ENCODE measurements at regions not wholly inside any gene's neighbourhood (a gene's known extent, or its start where the extent isn't known, plus 50 kb on each side); places are given as distances from the start of the nearest gene placed in this dataset.

GRCh38 chr11:93248602-93249001, 50.8 kb upstream of the SLC36A4 start:
- no peak overlapping the region for H3K4me3 ChIP-seq (replicated peaks in 1 of 2; ENCODE audit: low read depth in 2 of 2, low read length in 2 of 2)
- DNase-seq (ENCODE audit: low read depth in 2 of 2): peak; percentile 3 to 13
- TF ChIP-seq CTCF (IDR thresholded peaks at IDR 0.05; ENCODE audit: low read depth, low read length): peak; percentile 6

- H3K4me3 ChIP-seq (replicated peaks in 1 of 2; ENCODE audit: low read depth in 2 of 2, low read length in 2 of 2): no peak overlapping the region
- DNase-seq (ENCODE audit: low read depth in 2 of 2): no peak
- TF ChIP-seq CTCF (IDR thresholded peaks at IDR 0.05; ENCODE audit: low read depth, low read length): no peak
These were observed 51.8 kb upstream of the SLC36A4 start for GRCh38 chr11:93249459-93250220.

GRCh38 chr11:93250326-93250725, 52.5 kb upstream of the SLC36A4 start:
- no peak for DNase-seq (ENCODE audit: low read depth in 2 of 2)
- no peak for TF ChIP-seq CTCF (IDR thresholded peaks at IDR 0.05; ENCODE audit: low read depth, low read length)
- H3K4me3 ChIP-seq (replicated peaks in 1 of 2; ENCODE audit: low read depth in 2 of 2, low read length in 2 of 2): no peak overlapping the region

GRCh38 chr11:93251922-93252321, 54.1 kb upstream of the SLC36A4 start:
- no peak for DNase-seq (ENCODE audit: low read depth in 2 of 2)
- no peak for TF ChIP-seq CTCF (IDR thresholded peaks at IDR 0.05; ENCODE audit: low read depth, low read length)
- H3K4me3 ChIP-seq (replicated peaks in 1 of 2; ENCODE audit: low read depth in 2 of 2, low read length in 2 of 2): no peak overlapping the region

GRCh38 chr11:93253111-93253510, 55.3 kb upstream of the SLC36A4 start:
- DNase-seq (ENCODE audit: low read depth in 2 of 2): no peak
- H3K4me3 ChIP-seq (replicated peaks in 1 of 2; ENCODE audit: low read depth in 2 of 2, low read length in 2 of 2): no peak overlapping the region
- no peak for TF ChIP-seq CTCF (IDR thresholded peaks at IDR 0.05; ENCODE audit: low read depth, low read length)

GRCh38 chr11:93256623-93257022, 58.8 kb upstream of the SLC36A4 start:
- DNase-seq (ENCODE audit: low read depth in 2 of 2): no peak
- no peak overlapping the region for H3K4me3 ChIP-seq (replicated peaks in 1 of 2; ENCODE audit: low read depth in 2 of 2, low read length in 2 of 2)
- no peak for TF ChIP-seq CTCF (IDR thresholded peaks at IDR 0.05; ENCODE audit: low read depth, low read length)

- no peak overlapping the region for H3K4me3 ChIP-seq (replicated peaks in 1 of 2; ENCODE audit: low read depth in 2 of 2, low read length in 2 of 2)
- TF ChIP-seq CTCF (IDR thresholded peaks at IDR 0.05; ENCODE audit: low read depth, low read length): no peak
- DNase-seq (ENCODE audit: low read depth in 2 of 2): no peak
These were observed 63.2 kb upstream of the DEUP1 start for GRCh38 chr11:93267383-93267782.
